HG03025 (cell line): ENCODE measurements at regions not wholly inside any gene's neighbourhood (a gene's known extent, or its start where the extent isn't known, plus 50 kb on each side); places are given as distances from the start of the nearest gene placed in this dataset.

Experiments used
- ATAC-seq: cut with Tn5 transposase; IDR thresholded peaks from one replicate; pipeline ENCODE4 v1.9.1; 2021; ENCODE audit warnings: mild to moderate bottlenecking, moderate library complexity; ENCODE audit not compliant: unreplicated experiment, low FRiP score

DNA sequence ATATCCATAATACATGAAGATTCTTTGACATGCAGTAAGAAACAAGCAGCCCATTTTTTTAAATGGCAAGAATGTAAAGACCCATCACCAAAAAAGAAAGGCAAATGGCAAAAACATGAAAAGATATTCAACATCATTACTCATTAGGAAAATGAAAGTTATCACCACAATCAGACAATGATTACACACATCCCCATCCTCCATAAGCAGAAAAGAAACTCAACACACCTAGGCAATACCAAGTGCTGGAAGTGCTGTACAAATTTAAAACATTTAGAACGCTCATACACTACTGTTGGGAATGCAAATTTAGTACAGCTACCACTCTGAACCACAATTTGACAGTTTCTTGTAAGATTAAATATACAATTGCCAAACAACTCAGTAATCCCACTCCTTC is 466.7 kb downstream of the ACTL7B start:
- no peak for ATAC-seq

DNA sequence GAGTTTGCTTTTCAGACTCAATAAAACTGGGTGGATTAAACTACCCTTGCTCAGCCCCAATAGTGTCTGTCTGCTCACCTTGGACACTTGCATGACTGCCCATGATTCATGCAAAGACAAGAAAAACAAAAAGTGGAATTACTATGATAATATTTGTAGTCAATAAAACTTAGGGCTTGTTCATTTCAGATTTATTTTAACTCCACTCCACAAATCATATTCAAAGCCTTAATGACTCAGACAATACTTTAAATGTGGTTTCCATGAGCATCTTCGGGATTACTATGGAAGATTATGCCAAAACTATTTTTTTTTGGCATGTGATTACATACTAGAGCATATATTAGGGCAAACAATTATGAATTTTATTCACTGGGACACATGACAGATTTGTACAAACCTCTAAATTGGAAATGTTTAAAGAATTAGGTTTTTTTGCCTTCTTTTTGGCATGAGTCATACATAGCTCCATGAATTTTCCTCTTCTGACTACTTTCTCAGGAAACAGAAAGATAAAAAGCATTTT is 468.9 kb downstream of the ACTL7B start:
- no peak for ATAC-seq

- no peak for ATAC-seq
Measured at GRCh38 chr9:108386032-108386431, 469.8 kb downstream of the ACTL7B start.

- ATAC-seq, result no peak
Measured at GRCh38 chr9:108383796-108384195, 472.0 kb downstream of the ACTL7B start.

DNA sequence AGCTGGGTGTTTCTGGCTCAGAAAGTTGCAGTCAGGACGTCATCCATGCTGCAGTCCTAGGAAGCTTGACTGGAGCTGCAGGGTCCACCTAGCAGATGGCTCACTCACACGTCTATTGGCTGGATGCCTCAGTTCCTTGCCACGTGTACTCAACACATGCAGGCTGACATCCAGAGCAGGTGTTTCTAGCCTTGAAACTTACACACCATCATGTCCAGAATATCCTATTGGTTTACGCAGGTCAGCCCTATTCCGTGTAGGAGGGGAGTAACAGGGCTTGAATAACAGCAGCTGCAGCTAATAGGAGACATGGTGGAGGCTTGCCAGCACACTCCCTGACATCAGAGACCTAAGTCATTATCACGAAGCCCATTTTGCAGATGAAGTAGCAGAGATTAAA is 473.5 kb downstream of the ACTL7B start:
- no peak for ATAC-seq

DNA sequence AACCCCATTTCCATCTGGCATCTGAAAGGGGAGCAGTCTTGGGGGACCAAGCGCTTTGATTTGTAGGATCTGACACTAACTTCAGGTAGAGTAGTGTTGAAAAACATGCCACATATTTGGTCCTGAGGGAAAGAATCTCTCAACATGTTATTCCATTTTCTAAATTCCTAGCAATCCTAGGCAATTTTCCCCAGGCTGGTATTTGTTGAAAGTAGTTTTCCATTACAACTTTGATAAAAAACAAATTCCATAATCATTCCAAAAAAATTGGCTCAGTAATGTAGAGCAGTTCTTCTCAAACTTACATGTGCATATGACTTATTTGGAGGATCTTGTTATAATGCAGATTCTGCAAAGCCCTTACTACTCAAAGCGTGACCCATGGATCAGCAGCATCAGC is 477.9 kb downstream of the ACTL7B start:
- ATAC-seq, result no peak

- no peak for ATAC-seq
Measured at GRCh38 chr9:108377382-108377781, 478.4 kb downstream of the ACTL7B start.

DNA sequence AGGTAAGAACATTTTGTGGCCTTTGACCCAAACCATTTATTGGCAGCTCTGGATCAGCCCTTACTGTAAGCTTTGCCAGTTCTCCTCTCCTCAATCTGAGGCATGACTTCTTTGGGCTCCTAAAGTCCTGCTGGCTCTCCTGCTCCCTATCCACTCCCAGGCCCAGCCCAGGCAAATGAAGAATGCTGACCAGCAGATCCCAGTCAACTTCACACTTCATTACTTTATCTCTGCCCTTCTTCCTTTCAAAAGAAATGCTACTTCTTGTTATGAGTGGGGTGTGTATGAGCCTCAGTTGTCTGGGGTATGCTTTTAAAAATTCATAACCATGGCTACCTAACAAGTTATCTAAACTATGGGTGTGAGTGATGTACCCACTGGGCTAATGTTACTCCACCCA is 479.6 kb downstream of the ACTL7B start:
- no peak for ATAC-seq

GRCh38 chr9:108374626-108375025 is 481.2 kb downstream of the ACTL7B start:
- ATAC-seq, result no peak

- ATAC-seq, result no peak
Measured at GRCh38 chr9:108367188-108367587, 488.6 kb downstream of the ACTL7B start.

- ATAC-seq, result no peak
Measured at GRCh38 chr9:108363311-108363710, 492.5 kb downstream of the ACTL7B start.

DNA sequence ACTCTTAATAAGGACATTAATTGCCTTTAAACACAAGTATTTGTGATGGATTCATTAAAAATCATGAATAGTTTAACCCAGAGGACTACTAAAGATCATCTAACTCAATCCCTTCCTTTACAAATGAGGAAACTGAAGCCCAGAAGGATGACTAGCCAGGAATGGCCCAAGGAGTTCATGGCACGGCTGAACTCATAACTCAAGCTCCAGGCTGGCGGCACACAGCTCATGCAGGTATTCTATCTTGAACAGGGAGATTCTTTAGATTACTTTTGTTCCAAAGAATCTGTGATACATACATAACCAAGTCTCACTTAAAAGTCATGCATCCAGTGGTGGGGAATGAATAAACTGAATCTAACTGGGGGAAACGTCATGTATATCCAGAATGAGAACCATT is 495.5 kb downstream of the ACTL7B start:
- ATAC-seq, result no peak

GRCh38 chr9:108356806-108357205 is 499.0 kb downstream of the ACTL7B start:
- ATAC-seq, result no peak

DNA sequence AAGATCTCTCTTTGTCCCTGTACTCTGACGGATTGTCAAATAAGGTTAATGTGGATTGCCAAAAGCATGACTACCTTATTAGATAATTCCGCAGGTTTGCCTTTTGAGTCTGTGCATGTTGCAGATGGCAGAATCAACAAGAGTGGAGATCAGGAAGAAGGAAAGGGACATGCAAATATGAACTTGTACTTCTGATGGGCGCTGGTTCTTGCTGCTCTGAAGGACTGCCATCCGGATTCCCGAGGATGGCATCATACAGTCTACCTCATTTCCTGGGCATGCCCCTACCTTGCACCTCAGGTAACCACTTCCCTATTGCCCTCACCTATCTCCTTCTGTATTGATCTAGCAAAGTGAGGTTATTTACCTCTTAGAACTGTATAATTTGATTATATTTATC is 504.2 kb downstream of the ACTL7B start:
- ATAC-seq, result no peak

GRCh38 chr9:108347463-108348188 is 508.2 kb downstream of the ACTL7B start:
- ATAC-seq, result no peak

- ATAC-seq, result no peak
Measured at GRCh38 chr9:108345826-108346225, 510.0 kb downstream of the ACTL7B start.

DNA sequence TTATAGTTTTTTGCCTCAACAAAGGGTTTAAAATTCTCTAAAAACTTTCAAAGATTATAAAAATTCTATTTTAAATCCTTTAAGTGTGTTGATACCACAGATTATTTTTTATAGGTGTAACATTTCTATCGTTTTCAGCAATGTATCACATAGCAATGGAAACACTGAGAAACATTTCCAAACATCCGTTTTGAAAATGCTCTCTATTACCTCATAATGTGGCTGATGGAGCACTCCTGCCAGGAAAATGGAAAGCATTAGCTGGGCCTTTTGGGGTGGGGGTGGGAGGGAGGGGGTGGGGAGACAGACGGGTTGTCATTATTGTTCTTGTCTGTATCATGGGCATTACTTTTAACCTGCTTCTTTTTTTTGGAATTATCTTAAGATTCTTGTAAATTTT is 516.5 kb downstream of the ACTL7B start:
- ATAC-seq, result no peak

DNA sequence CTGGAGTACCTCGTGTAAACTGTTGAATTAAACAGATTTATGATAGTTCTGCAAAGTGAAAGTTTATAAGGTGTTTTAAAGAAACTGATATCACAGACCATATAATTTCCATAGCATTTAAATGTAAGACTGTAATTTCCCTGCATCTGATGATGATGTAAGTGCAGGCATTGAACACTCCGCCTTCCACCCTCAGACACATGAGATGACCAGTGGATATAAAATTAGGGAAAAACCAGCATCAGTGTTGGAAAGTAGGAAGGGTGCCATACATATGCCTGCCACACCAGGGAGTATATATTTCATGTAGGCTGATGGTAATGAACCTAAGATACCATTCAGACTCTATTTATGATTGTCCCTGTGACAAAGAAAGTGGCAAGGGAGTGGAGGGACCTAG is 519.2 kb downstream of the ACTL7B start:
- ATAC-seq, result no peak

GRCh38 chr9:108333530-108333983 is 522.2 kb downstream of the ACTL7B start:
- no peak for ATAC-seq

GRCh38 chr9:108331596-108331995 is 524.2 kb downstream of the ACTL7B start:
- no peak for ATAC-seq

- no peak for ATAC-seq
Measured at GRCh38 chr9:108325406-108325805, 530.4 kb downstream of the ACTL7B start.

DNA sequence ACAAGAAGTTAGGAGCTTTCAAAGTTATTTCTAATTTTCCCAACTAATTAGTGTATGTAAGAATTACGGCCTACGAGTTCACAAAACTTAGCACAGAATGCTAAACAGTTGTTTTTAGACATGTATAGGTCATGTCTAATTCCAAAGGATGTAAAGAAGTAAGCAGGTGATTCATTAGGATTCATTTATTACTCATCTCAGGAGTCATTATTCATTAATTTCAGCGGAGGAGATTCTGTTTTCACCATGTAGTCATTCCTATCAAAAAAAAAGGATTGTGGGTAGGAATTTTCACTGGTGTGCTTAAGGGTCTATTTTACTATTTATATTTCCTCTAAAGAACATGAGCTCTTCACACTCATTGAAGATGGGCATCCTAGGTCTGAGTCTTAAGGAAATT is 532.2 kb downstream of the ACTL7B start:
- no peak for ATAC-seq
